Skin of body (tissue), 1 donor: ENCODE measurements at regions not wholly inside any gene's neighbourhood (a gene's known extent, or its start where the extent isn't known, plus 50 kb on each side); places are given as distances from the start of the nearest gene placed in this dataset.

ENCODE experiments used
- DNase-seq: peaks from one replicate; lab custom pipeline; 2025; lab: John Stamatoyannopoulos, UW

- no peak for DNase-seq
Measured at GRCh38 chr21:15151385-15152103, 86.7 kb upstream of the NRIP1 start.

DNA sequence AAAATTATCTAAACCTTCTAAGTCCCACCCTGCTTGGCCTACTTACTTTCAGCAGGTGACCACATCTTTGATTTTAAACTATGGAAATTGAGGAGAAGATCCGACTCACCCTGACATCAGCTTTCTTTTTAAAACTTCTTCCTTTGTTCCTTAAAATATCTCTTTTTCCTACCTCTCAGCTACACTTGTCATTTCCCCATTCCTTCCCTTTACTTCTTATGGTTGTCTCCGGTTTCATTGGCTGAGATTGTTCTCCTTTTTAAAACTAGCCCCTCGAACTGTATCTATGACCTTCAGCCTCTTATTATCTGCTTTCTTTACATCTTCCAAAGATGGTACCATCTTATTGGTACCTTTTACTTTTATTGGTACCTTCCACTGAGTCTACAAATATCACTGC is 87.8 kb upstream of the NRIP1 start:
- DNase-seq, result no peak

DNA sequence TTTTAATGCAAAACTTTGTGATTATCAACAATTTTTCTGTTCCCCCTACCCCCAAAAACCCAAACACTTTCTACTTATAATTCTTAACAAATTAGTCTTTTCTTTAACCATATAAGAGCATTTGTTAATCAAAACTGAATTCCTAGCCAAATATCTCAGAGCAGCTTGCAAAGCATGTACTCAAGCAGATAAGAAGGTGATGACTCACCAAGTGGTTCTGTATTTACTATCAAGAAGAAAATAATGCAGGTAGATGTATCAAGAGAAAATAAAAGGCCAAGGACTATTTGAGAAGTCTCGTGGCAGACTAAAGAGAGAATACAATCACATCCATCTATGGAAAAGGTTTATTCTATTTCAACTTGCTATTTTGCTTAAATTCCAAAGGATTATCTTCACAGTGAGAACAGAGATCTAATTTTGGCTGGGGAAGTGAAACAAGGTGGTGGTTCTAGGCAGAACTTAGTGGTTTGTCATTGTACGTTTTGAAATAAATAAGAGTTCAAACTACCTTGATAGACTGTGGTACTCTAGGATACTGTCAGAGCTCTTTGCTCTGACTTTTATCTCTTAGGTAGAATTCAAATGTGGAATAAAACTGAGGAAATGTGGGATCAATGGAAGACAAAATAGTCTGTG is 94.7 kb upstream of the NRIP1 start:
- no peak for DNase-seq

DNA sequence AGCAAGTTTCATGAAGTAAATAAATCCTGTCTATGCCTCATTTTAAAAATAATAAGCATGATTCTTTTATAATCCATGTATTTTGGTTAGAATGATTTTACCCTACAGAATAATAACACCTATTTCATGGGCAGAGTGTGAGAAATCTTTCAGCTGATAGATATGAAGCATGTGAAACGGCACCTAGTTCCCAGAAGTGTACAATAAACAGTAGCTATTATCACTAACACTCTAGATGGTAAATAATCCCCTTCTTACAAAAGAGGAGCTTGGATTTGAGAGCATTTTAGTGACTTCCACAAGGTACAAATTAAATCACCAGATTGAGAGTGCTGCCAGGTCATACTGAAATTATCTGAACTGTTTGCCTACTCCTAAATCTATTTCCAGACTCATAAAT is 95.3 kb upstream of the NRIP1 start:
- no peak for DNase-seq

- DNase-seq, result no peak
Measured at GRCh38 chr21:15162921-15163320, 98.1 kb upstream of the NRIP1 start.

GRCh38 chr21:15164273-15164672 is 99.5 kb upstream of the NRIP1 start:
- DNase-seq, result no peak

DNA sequence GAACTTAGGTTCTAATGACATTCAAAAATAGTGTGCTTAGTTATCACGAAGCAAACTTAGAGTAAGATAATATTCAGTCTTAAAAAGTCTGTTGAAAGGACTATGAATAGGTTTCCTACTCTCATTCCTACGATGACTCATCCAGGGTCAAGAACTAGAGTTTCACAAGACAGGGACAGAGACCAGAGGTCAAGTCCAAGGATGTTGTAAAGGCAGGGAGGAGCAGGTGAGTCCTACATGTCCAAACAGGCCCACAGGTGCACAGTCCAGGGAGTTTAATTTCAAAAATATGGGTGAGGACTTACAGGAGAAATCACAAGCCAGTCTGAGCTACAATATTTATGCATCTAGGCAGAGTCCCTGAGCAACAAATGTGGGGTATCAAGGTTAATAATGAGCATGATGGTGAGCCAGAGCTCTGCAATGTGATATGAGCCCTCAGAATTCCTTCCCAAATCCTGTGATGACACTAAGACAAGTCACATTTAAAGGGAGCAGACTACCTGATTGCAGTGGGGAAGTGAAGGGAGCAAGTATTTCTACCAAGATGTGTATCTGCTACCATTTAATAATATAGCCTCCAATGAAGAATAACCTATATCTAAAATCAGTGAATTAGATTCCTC is 100.0 kb upstream of the NRIP1 start:
- DNase-seq, result no peak

- no peak for DNase-seq
Measured at GRCh38 chr21:15170614-15171013, 105.8 kb upstream of the NRIP1 start.

DNA sequence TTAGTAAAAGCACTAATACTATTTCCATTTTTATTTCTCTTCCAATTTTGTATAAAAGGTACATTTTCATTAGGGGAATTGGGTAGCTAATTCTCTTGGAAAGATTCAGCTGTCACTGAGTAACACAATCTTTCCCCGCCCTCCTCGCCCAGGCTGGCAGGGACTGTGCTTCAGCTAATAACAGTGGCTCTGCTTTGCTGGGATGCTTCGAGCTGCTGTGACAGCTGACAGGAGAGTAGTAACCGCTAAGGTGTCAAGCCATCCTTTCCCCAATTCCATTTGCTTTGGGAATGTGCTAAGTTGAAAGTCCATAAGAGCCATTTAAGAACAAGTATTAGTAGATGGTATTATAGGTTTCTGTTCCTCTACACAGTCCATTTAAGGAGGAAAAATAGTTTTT is 106.7 kb upstream of the NRIP1 start:
- no peak for DNase-seq

- no peak for DNase-seq
Measured at GRCh38 chr21:15172963-15173362, 108.2 kb upstream of the NRIP1 start.

GRCh38 chr21:15174923-15175322 is 110.1 kb upstream of the NRIP1 start:
- DNase-seq, result no peak

DNA sequence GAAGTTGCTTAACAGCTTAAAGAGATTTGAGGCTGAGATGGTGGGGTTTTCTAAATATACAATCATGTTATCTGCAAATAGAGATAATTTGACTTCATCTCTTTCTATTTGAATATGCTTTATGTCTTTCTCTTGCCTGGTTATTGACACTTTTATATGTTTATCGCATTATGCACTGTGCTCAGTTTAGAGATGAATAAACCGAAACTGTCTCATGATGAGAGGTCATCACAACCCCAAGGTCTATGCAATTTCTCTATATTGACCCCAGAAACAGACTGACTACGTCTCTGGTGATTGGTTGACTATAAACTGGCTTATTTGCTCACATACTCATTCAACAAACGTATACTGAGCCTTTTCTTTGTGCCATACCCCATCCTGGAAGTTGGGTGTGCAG is 117.9 kb upstream of the NRIP1 start:
- no peak for DNase-seq

- DNase-seq, result no peak
Measured at GRCh38 chr21:15183813-15184257, 119.0 kb upstream of the NRIP1 start.

GRCh38 chr21:15190412-15190811 is 125.6 kb upstream of the NRIP1 start:
- DNase-seq, result no peak

GRCh38 chr21:15190837-15191236 is 126.0 kb upstream of the NRIP1 start:
- no peak for DNase-seq

DNA sequence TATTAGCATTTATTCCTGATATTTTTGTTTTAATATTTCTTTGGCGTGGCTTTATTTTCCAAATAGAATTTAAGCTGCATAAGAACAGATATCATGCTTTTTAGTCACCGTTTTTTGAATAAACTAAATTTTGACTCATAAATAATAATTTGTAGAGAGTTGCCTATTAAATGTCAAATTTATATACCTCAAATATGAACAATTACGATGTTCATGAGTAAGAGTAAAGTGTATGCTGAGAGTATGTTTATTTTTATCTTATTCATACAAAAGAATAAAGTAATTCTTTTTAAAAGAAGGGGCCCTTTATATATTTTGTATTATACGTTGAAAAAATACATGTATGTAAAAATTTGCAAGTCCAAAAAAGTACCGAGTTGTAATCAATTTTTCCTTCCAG is 126.5 kb upstream of the NRIP1 start:
- no peak for DNase-seq

DNA sequence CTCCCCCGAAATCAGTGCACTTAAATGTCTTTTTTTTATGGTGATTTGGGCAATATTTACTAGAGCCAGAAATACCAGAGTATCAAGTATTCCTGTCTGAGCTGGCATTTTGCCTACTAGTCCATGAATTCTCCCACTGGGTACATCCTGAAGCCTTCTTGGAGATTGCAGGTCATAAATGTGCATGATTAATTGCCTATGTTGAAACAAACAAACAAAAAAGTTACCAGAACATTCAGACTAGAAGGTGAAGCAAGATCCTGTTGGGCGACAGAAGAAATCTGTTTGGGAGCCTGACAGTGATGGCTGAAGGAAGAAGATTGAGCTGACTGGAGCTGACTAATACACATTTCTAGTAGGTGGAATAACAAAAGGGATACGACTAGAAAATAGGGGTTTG is 127.4 kb upstream of the NRIP1 start:
- no peak for DNase-seq

DNA sequence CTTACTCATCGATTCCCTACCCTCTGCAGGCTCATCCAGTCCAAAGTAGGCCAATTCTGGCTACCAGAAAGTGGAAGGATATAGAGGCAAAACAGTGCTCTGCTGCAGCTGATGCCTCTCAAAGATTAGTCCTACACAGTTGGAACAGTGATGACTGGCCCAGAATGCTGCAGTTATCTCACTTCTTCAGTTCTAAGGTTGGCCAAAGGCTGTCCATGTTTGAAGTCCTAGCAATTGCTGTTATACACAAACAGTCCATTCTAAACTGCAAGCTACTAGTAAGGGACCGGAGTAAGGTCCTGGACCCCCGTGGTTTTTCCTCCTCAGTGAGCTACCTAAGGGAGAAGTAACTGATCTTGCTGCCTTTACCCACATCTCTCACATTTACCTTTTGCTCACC is 129.1 kb upstream of the NRIP1 start:
- no peak for DNase-seq

DNA sequence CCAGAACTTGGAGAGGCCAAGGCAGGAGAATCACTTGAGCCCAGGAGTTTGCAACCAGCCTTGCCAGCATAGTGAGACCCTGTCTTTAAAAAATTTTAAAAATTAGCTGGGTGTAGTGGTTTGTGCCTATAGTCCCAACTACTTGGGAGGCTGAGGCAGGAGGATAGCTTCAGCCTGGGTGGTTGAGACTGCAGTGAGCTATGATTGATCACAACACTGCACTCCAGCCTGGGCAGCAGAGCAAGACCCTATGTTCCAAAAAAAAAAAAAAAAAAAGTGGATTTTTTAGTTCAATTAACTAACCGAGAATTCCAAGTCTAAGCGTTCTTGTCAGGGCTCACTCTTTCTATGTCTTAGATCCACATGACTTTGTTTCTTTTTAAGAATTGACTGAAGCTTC is 130.3 kb upstream of the NRIP1 start:
- DNase-seq, result no peak

DNA sequence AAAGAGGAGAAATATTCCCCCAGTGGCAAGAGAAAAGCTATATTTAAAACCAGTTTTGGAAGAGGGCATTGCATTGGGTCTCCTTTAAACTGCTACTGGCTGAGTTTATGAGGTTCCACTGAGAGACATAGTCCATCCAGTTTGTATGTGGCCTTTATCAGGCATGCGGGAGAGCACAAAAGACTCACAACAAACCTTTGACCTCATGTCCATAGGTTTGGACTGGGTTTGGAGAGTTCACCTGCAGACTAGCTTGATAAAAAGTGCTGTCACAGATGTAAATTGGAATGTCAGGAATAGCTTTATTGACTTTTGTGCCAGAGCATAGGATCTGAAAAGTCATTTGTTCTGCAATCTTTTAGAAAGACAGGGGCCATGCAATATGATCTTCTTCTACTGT is 131.0 kb upstream of the NRIP1 start:
- no peak for DNase-seq

GRCh38 chr21:15197696-15198095 is 132.9 kb upstream of the NRIP1 start:
- DNase-seq, result no peak

DNA sequence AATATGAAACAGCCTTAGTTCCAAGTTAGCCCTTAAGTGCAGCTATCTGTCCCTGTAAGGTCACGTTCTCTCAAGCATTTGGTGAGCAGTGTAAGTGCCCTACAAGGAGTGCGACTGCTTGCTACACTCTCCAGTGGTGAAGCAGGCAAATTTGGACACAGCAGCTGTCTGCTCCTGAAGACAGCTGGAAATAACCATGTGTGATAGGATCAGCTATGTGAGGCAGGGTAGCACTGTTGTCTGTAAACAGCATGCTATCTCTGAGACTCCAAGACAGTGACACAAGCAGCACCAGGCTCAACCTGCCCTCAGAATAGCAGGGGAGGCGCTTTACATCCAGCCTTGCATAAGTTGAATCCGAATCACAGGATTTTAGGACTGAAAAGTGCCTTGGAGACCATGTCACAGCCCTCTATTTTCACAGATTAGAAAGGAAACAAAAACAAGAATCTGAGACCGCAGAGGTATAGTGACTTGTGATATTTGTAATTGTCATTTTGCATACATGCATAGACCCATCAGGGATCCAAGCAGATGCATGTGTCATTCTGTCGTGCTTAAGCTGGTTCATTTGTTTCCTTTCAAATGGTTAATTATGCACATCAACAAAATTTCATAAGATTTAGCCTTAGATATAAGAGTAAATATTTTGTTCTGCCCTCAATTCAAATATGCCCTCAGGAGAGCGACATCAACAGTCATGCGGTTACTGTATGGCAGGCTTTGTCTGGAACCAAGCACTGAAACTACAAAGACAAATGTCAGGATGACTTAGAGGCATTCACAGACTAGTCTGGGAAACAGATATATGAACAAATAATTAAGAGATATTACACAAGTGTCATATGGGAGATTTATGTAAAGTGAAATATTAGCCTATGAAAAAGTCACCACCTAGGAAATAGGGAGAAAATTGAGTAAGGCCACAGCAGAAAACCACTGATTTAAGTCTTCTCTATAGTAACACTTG is 134.9 kb upstream of the NRIP1 start:
- DNase-seq, result no peak
